Mesenchymal stem cell (in vitro differentiated cells and primary cell): ENCODE measurements at regions not wholly inside any gene's neighbourhood (a gene's known extent, or its start where the extent isn't known, plus 50 kb on each side); places are given as distances from the start of the nearest gene placed in this dataset.

Experiments
- DNase-seq: peaks from one replicate; pipeline ENCODE4 v3.0.0-alpha.2; 2013
- H2AFZ ChIP-seq: one replicate; pipeline ENCODE4 v1.6.1; 2013; ENCODE audit warnings: low read depth, mild to moderate bottlenecking, control low read depth, inconsistent platforms, low read length, moderate library complexity
- H2AK5ac ChIP-seq: 2 replicates; pipeline ENCODE4 v1.6.1; 2013; ENCODE audit warnings: low read length, moderate library complexity, mild to moderate bottlenecking, inconsistent platforms; ENCODE audit not compliant: severe bottlenecking
- H2BK120ac ChIP-seq: one replicate; pipeline ENCODE4 v1.6.1; 2013; ENCODE audit warnings: low read depth, mild to moderate bottlenecking, inconsistent platforms, low read length, moderate library complexity
- H2BK12ac ChIP-seq, 2 experiments: one replicate each; pipeline ENCODE4 v1.6.1; 2013; ENCODE audit warnings: inconsistent platforms in 2 of 2, low read length in 2 of 2, mild to moderate bottlenecking in 2 of 2, moderate library complexity in 2 of 2, control low read depth in 1 of 2
- H2BK15ac ChIP-seq: one replicate; pipeline ENCODE4 v1.6.1; 2013; ENCODE audit warnings: mild to moderate bottlenecking, low read depth, inconsistent platforms; ENCODE audit not compliant: poor library complexity, severe bottlenecking
- H2BK5ac ChIP-seq: 2 replicates; pipeline ENCODE4 v1.6.1; 2013; ENCODE audit warnings: low read depth, mild to moderate bottlenecking, low read length, control low read depth, inconsistent platforms; ENCODE audit not compliant: poor library complexity, severe bottlenecking
- H3K14ac ChIP-seq, 2 experiments: one replicate each; pipeline ENCODE4 v1.6.1; 2013; ENCODE audit warnings: inconsistent platforms in 2 of 2, low read length in 2 of 2, control low read depth in 1 of 2, mild to moderate bottlenecking in 1 of 2, moderate library complexity in 1 of 2
- H3K18ac ChIP-seq, 2 experiments: one replicate each; pipeline ENCODE4 v1.6.1; 2013; ENCODE audit warnings: inconsistent platforms in 2 of 2, low read length in 2 of 2, control low read depth in 1 of 2, low read depth in 1 of 2, mild to moderate bottlenecking in 1 of 2
- H3K23ac ChIP-seq, 2 experiments: one replicate each; pipeline ENCODE4 v1.6.1; 2013; ENCODE audit warnings: inconsistent platforms in 2 of 2, low read length in 2 of 2, mild to moderate bottlenecking in 2 of 2, moderate library complexity in 2 of 2, control low read depth in 1 of 2
- H3K27ac ChIP-seq: 2 replicates; pipeline ENCODE4 v1.5.1; 2013; ENCODE audit warnings: mild to moderate bottlenecking, moderate library complexity, low read length, control low read depth, inconsistent platforms; ENCODE audit not compliant: poor library complexity, severe bottlenecking
- H3K27me3 ChIP-seq, 2 experiments: 2 replicates each; pipeline versions ENCODE4 v1.6.1 to v1.7.0; 2013; ENCODE audit warnings: low read length in 2 of 2, mild to moderate bottlenecking in 2 of 2, moderate library complexity in 2 of 2, control low read depth in 1 of 2, inconsistent platforms in 1 of 2; ENCODE audit not compliant: control insufficient read depth in 1 of 2, insufficient read depth in 1 of 2
- H3K36me3 ChIP-seq, 2 experiments: 2 replicates each; pipeline versions ENCODE4 v1.6.1 to v1.7.0; 2013; ENCODE audit warnings: low read length in 2 of 2, control low read depth in 1 of 2, inconsistent platforms in 1 of 2, low read depth in 1 of 2, mild to moderate bottlenecking in 1 of 2; ENCODE audit not compliant: insufficient read depth in 2 of 2, control insufficient read depth in 1 of 2
- H3K4ac ChIP-seq, 2 experiments: one replicate each; pipeline ENCODE4 v1.6.1; 2013; ENCODE audit warnings: inconsistent platforms in 2 of 2, low read length in 2 of 2, mild to moderate bottlenecking in 2 of 2, moderate library complexity in 2 of 2, control low read depth in 1 of 2, low read depth in 1 of 2
- H3K4me1 ChIP-seq: 2 replicates; pipeline ENCODE4 v1.6.1; 2013; ENCODE audit warnings: low read depth, low read length, control low read depth; ENCODE audit not compliant: control insufficient read depth, insufficient read depth
- H3K4me2 ChIP-seq: 2 replicates; pipeline ENCODE4 v1.6.1; 2013; ENCODE audit warnings: low read length, mild to moderate bottlenecking, inconsistent platforms; ENCODE audit not compliant: poor library complexity, severe bottlenecking
- H3K4me3 ChIP-seq, 2 experiments: 2 replicates each; pipeline versions ENCODE4 v1.5.1 to v1.7.0; 2013; ENCODE audit warnings: low read length in 2 of 2, mild to moderate bottlenecking in 2 of 2, control low read depth in 1 of 2, low read depth in 1 of 2; ENCODE audit not compliant: insufficient read depth in 1 of 2
- H3K79me1 ChIP-seq: replicated peaks from 2 replicates; pipeline ENCODE4 v1.6.1; 2013; ENCODE audit warnings: mild to moderate bottlenecking, control low read depth, low read length, inconsistent platforms; ENCODE audit not compliant: poor library complexity, severe bottlenecking
- H3K9ac ChIP-seq: 2 replicates; pipeline ENCODE4 v1.7.0; 2013; ENCODE audit warnings: mild to moderate bottlenecking, low read length, moderate library complexity
- H3K9me3 ChIP-seq: 2 replicates; pipeline ENCODE4 v1.7.0; 2013; ENCODE audit warnings: mild to moderate bottlenecking, low read length; ENCODE audit not compliant: control insufficient read depth
- H4K8ac ChIP-seq: one replicate; pipeline ENCODE4 v1.6.1; 2013; ENCODE audit warnings: inconsistent platforms, mild to moderate bottlenecking, low read length, moderate library complexity
- H4K91ac ChIP-seq: one replicate; pipeline ENCODE4 v1.6.1; 2013; ENCODE audit warnings: mild to moderate bottlenecking, low read length, inconsistent platforms
- WGBS: methylation state at CpG from one replicate; pipeline ENCODE4 v1.1.7; 2013; ENCODE audit warnings: mixed read lengths; 5-methylcytosine and 5-hydroxymethylcytosine counted together

DNA sequence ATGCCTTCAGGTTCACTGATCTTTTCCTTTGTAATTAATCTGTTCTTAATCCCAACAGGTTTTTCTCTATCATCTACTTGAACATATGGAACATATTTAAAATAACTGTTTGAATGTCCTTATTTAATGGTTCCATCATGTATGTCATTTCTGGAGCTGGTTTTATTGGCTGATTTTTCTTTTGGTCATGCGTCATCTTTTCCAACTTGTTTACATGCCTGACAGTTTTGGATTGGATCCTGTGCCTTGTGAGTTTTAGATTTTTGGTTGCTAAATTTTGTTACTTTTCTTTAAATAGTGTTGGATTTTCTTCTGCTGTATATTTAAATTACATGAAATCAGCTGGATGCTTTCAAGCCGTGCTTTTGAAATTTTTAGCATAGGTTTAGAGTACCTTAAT is 237.3 kb upstream of the DAAM1 start:
- Histone ChIP-seq H4K91ac (no peak overlapping the region), H3K27ac (no peak overlapping the region), H3K23ac (no peak overlapping the region), H3K27me3 (peaks cover 0 to 11% of the 10 kb centered on the region in 2 experiments), H3K4me3 (no peak overlapping the region), H3K9ac (no peak overlapping the region), H3K4me2 (no peak overlapping the region), H3K14ac (no peak overlapping the region), H3K79me1 (no peaks in the 10 kb centered on the region), H3K9me3 (peaks cover 21% of the 10 kb centered on the region), H3K18ac (no peak overlapping the region), H3K36me3 (no peaks in the 10 kb centered on the region), H3K4ac (no peak overlapping the region), H2BK15ac (no peak overlapping the region), H2BK120ac (no peak overlapping the region), H2BK12ac (no peak overlapping the region), H3K4me1 (no peaks in the 10 kb centered on the region), H2BK5ac (no peak overlapping the region), H4K8ac (no peak overlapping the region), H2AK5ac (no peak overlapping the region), H2AFZ (no peak overlapping the region)
- WGBS = 100% methylated on average over 2 of the region's 2 CpGs
- DNase-seq = no peak

DNA sequence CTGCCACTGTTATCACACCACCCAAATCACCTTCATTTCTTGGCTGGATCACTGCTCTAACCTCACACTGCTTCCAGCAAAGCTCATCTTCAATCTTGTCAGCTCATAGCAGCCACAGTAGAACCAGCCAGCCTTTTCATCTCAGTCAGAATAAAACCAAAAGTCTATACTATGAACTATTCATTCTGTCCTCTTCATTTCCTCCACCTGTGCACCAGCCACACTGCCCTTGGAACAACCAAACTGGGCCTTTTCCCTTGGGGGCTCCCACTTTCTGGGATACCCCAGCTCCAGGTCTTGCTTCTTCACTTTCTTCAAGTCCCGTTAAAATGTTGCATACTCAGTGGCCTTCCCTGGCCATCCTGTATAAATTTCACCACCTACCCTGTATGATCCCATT is 234.4 kb upstream of the DAAM1 start:
- no peak overlapping the region for H2AFZ ChIP-seq
- peak overlapping the region in 1 of 2 experiments; percentile 33 for H2BK12ac ChIP-seq
- 95% methylated on average over 1 of the region's 1 CpG for WGBS
- no peak overlapping the region for H3K27ac ChIP-seq
- H4K91ac ChIP-seq = no peak overlapping the region
- no peak overlapping the region for H4K8ac ChIP-seq
- H2BK120ac ChIP-seq = no peak overlapping the region
- H2AK5ac ChIP-seq = no peak overlapping the region
- no peaks in the 10 kb centered on the region for H3K79me1 ChIP-seq
- H3K9me3 ChIP-seq = peaks cover 21% of the 10 kb centered on the region
- no peaks in the 10 kb centered on the region for H3K27me3 ChIP-seq
- H3K23ac ChIP-seq = no peak overlapping the region
- H3K9ac ChIP-seq = no peak overlapping the region
- H3K4me2 ChIP-seq = no peak overlapping the region
- H3K4me1 ChIP-seq = peaks cover 3% of the 10 kb centered on the region
- H2BK5ac ChIP-seq = no peak overlapping the region
- no peak overlapping the region for H3K14ac ChIP-seq
- peak overlapping the region in 1 of 2 experiments; percentile 11 for H3K4ac ChIP-seq
- no peaks in the 10 kb centered on the region for H3K36me3 ChIP-seq
- H3K4me3 ChIP-seq = no peak overlapping the region
- H3K18ac ChIP-seq = no peak overlapping the region
- DNase-seq = no peak
- H2BK15ac ChIP-seq = no peak overlapping the region

DNA sequence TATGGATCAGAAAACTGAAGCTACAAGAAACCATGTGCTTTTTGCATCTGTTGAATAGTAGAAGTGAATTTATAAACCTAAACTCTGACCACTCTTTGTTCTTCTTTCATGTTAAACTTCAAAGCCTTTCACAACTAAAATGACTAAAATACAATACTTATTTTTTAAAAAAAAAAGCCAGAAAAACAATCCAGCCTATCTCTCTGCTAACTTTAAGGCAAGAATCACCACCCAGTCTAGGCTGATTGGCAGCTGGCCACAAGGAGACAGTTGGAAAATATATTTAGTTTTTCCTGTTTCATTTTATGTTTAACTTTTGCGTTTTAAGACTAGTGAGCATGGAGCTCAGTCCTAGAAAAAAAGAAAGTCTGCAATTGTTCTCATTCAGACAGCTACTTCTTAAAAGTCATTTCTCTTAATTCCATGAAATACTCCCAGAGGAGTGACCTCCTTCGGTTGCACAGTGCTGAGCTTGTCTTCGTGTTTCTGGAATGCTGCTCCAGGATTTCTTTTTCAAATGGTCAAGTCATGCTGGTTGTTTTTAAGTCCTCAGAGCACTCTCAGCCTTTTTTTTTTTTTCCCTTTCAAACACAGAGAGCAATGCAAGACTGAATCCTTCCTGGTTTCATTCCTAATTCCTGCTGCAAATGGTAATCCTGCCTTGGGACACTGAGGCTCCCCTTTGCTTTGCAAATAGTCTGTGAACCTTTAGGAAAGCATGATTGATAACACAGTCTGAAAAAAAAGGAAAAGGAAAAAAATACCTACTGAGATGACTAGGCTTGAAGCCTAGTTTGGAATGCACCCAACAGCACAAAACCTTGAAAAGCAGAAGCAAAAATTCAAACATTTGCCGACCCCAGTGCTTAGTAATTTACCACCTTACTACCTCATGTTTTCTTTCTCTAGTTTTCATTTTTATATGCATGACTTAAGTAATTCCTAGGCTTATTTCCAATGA is 233.3 kb upstream of the DAAM1 start:
- no peak overlapping the region for H4K8ac ChIP-seq
- no peak overlapping the region for H3K18ac ChIP-seq
- no peak overlapping the region for H2BK5ac ChIP-seq
- H2AFZ ChIP-seq = no peak overlapping the region
- no peaks in the 10 kb centered on the region for H3K27me3 ChIP-seq
- no peak overlapping the region for H3K23ac ChIP-seq
- 40% methylated on average over 4 of the region's 4 CpGs for WGBS
- H4K91ac ChIP-seq = no peak overlapping the region
- H2BK15ac ChIP-seq = no peak overlapping the region
- no peak overlapping the region for H2BK120ac ChIP-seq
- peaks cover 3% of the 10 kb centered on the region for H3K4me1 ChIP-seq
- H3K9ac ChIP-seq = no peak overlapping the region
- no peak overlapping the region for H3K4me3 ChIP-seq
- no peak overlapping the region for H3K4ac ChIP-seq
- no peak overlapping the region for H3K4me2 ChIP-seq
- no peaks in the 10 kb centered on the region for H3K79me1 ChIP-seq
- H2AK5ac ChIP-seq = no peak overlapping the region
- peaks cover 14% of the 10 kb centered on the region for H3K9me3 ChIP-seq
- no peak overlapping the region for H2BK12ac ChIP-seq
- DNase-seq = peak; percentile 57
- no peak overlapping the region for H3K14ac ChIP-seq
- H3K27ac ChIP-seq = no peak overlapping the region
- no peaks in the 10 kb centered on the region for H3K36me3 ChIP-seq

DNA sequence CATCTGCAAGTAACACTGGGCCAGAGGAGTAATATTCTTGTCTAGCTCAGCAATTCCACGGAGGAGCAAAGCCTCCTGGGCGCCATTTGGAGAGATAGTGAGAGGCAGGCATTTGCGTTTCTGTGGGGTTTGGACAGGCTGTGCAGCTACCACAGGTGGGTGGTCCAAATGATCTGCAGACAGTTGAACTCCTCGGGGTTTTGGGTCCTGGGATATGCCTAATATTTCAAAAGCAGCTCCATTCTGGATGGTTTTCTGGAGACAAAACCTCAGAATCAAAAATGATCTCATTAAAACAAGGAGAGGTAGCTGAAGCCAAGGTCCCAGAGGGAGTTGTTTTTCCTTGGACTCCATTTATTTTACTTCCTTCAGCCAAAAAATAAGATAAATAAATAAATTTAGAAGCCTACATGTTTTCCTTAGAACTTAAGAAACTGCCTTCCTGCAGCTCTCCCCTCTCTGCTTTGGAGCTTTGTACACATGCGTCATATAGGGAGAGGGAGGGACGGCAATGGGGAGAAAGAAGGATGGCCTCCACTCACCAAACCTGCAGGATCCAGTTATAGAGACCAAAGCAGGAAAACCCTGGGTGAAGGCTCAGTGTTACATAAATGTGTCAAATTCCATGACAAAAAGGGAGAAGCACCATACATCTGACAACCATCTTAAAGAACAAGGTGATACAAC is 227.3 kb upstream of the DAAM1 start:
- Histone ChIP-seq H2BK12ac (no peak overlapping the region), H2BK15ac (no peak overlapping the region), H3K14ac (peak overlapping the region in 1 of 2 experiments; percentile 55), H3K4me3 (no peak overlapping the region), H2AFZ (no peak overlapping the region), H3K27ac (no peak overlapping the region), H3K36me3 (no peaks in the 10 kb centered on the region), H2BK120ac (no peak overlapping the region), H3K9me3 (no peaks in the 10 kb centered on the region), H3K4ac (no peak overlapping the region), H2AK5ac (no peak overlapping the region), H3K4me2 (no peak overlapping the region), H3K18ac (no peak overlapping the region), H3K4me1 (peaks cover 3% of the 10 kb centered on the region), H4K91ac (no peak overlapping the region), H3K79me1 (no peaks in the 10 kb centered on the region), H3K27me3 (no peaks in the 10 kb centered on the region), H3K23ac (no peak overlapping the region), H2BK5ac (no peak overlapping the region), H3K9ac (no peak overlapping the region), H4K8ac (no peak overlapping the region)
- 86% methylated on average over 5 of the region's 6 CpGs for WGBS
- no peak for DNase-seq
